Right lobe of liver (tissue), 6 donors: ENCODE measurements at regions not wholly inside any gene's neighbourhood (a gene's known extent, or its start where the extent isn't known, plus 50 kb on each side); places are given as distances from the start of the nearest gene placed in this dataset.

Source experiments
- ATAC-seq, 4 donors: fragments of 200-7000 bp; cut with Tn5 transposase; one replicate each; pipeline ENCODE4 v1.9.1; 2020; ENCODE audit warnings: mild to moderate bottlenecking in 4 of 4, moderate library complexity in 4 of 4
- DNase-seq, 3 donors: peaks; one replicate each; pipeline ENCODE4 v3.0.0-alpha.2; 2020
- H3K27ac ChIP-seq, 3 donors: fragments of 200-600 bp; one replicate each; pipeline ENCODE4 v1.8.0; 2022
- H3K27me3 ChIP-seq, 2 donors: fragments of 200-600 bp; one replicate each; pipeline ENCODE4 v1.8.0; 2022
- H3K36me3 ChIP-seq, 4 donors: fragments of 200-600 bp; sonication (generic) in 1 of 4; one replicate each; pipeline versions ENCODE4 v1.5.1 to v1.8.0; 2017 to 2022; ENCODE audit warnings: control low read depth in 1 of 4
- H3K4me1 ChIP-seq, 4 donors: fragments of 200-600 bp; sonication (generic) in 1 of 4; one replicate each; pipeline versions ENCODE4 v1.5.1 to v1.8.0; 2017 to 2022; ENCODE audit warnings: control low read depth in 1 of 4
- H3K4me3 ChIP-seq, 3 donors: fragments of 200-600 bp; one replicate each; pipeline ENCODE4 v1.8.0; 2022
- H3K9me3 ChIP-seq, 4 donors: fragments of 200-600 bp; sonication (generic) in 1 of 4; one replicate each; pipeline versions ENCODE4 v1.5.1 to v1.8.0; 2017 to 2022; ENCODE audit warnings: control low read depth in 1 of 4
- CTCF ChIP-seq, 4 donors: fragments of 200-600 bp in 3 of 4; fragments of 450-650 bp in 1 of 4; IDR thresholded peaks; one replicate each; pipeline versions ENCODE4 v1.5.1 to v1.8.0; 2016 to 2022; ENCODE audit warnings: antibody characterized with exemption in 4 of 4, mild to moderate bottlenecking in 2 of 4
- POLR2A ChIP-seq: fragments of 450-650 bp; IDR thresholded peaks from one replicate; pipeline ENCODE4 v1.6.1; 2017; ENCODE audit warnings: antibody characterized with exemption, mild to moderate bottlenecking
- WGBS: methylation state at CpG from one replicate; pipeline ENCODE4 v1.1.6; 2018; ENCODE audit warnings: low coverage, low lambda C conversion rate; ENCODE audit not compliant: insufficient coverage; ENCODE audit errors: missing lambda C conversion rate; 5-methylcytosine and 5-hydroxymethylcytosine counted together
- intact Hi-C, 2 donors: fragments of 100-400 bp; cut with DNase I; formaldehyde crosslinking; loops; one replicate each; pipeline versions ENCODE4 v1.11.2 to v1.14.1; 2022
- donor health status: DM: no; HTN: yes; CAD: no.
- donor health status: DM: no; HTN: no; CAD: no.
- donor health status: DM: no; HTN: no; CAD: no.
- donor health status: DM: no; HTN: yes; CAD: no.
- donor health status: DM: no; HTN: yes; CAD: no.

- H3K36me3 ChIP-seq: no peaks in the 10 kb centered on the region
- WGBS: 42% methylated on average over 1 of the region's 1 CpG
- no peaks in the 10 kb centered on the region for H3K27me3 ChIP-seq
- ATAC-seq: no peak
- TF ChIP-seq CTCF (IDR thresholded peaks at IDR 0.05) (no peak), POLR2A (no peak)
- no peak overlapping the region for H3K4me3 ChIP-seq
- H3K9me3 ChIP-seq: no peaks in the 10 kb centered on the region
- no peak overlapping the region for H3K27ac ChIP-seq
- intact Hi-C loops: no loop called here
- no peak for DNase-seq
- no peaks in the 10 kb centered on the region for H3K4me1 ChIP-seq
Observed at GRCh38 chr4:36794716-36795115, 449.8 kb upstream of the NWD2 start.

- Histone ChIP-seq H3K27ac (no peak overlapping the region), H3K4me3 (no peak overlapping the region), H3K4me1 (no peaks in the 10 kb centered on the region), H3K9me3 (no peaks in the 10 kb centered on the region), H3K36me3 (no peaks in the 10 kb centered on the region), H3K27me3 (no peaks in the 10 kb centered on the region)
- no peak for TF ChIP-seq POLR2A
- no peak for TF ChIP-seq CTCF (IDR thresholded peaks at IDR 0.05)
- DNase-seq (no peak), ATAC-seq (no peak)
- intact Hi-C loops: no loop called here
Observed at GRCh38 chr4:36812149-36812548, 432.4 kb upstream of the NWD2 start.

GRCh38 chr4:36815536-36815935 lies 429.0 kb upstream of the NWD2 start:
- WGBS: 47% methylated on average over 4 of the region's 4 CpGs
- no peak for DNase-seq
- no peak overlapping the region for H3K4me3 ChIP-seq
- no peaks in the 10 kb centered on the region for H3K36me3 ChIP-seq
- no peaks in the 10 kb centered on the region for H3K27me3 ChIP-seq
- H3K4me1 ChIP-seq: no peaks in the 10 kb centered on the region
- intact Hi-C loops: no loop called here
- H3K9me3 ChIP-seq: no peaks in the 10 kb centered on the region
- no peak for ATAC-seq
- no peak for TF ChIP-seq CTCF (IDR thresholded peaks at IDR 0.05)
- no peak for TF ChIP-seq POLR2A
- no peak overlapping the region for H3K27ac ChIP-seq

- TF ChIP-seq POLR2A (no peak), CTCF (IDR thresholded peaks at IDR 0.05) (no peak)
- H3K4me3 ChIP-seq: no peak overlapping the region
- intact Hi-C loops: no loop called here
- 85% methylated on average over 4 of the region's 12 CpGs for WGBS
- H3K36me3 ChIP-seq: no peaks in the 10 kb centered on the region
- DNase-seq (no peak), ATAC-seq (no peak)
- no peaks in the 10 kb centered on the region for H3K27me3 ChIP-seq
- H3K9me3 ChIP-seq: no peaks in the 10 kb centered on the region
- H3K27ac ChIP-seq: no peak overlapping the region
- H3K4me1 ChIP-seq: no peaks in the 10 kb centered on the region
Observed at GRCh38 chr4:36823199-36823967, 421.2 kb upstream of the NWD2 start.

GRCh38 chr4:36824682-36825081 lies 419.9 kb upstream of the NWD2 start:
- ATAC-seq (no peak), DNase-seq (no peak)
- no peak for TF ChIP-seq POLR2A
- no peak for TF ChIP-seq CTCF (IDR thresholded peaks at IDR 0.05)
- Histone ChIP-seq H3K4me1 (no peaks in the 10 kb centered on the region), H3K9me3 (no peaks in the 10 kb centered on the region), H3K27me3 (no peaks in the 10 kb centered on the region), H3K4me3 (no peak overlapping the region), H3K36me3 (no peaks in the 10 kb centered on the region), H3K27ac (no peak overlapping the region)
- 53% methylated on average over 3 of the region's 3 CpGs for WGBS
- intact Hi-C loops: no loop called here
